Left kidney (tissue), 1 donor: ENCODE measurements at regions not wholly inside any gene's neighbourhood (a gene's known extent, or its start where the extent isn't known, plus 50 kb on each side); places are given as distances from the start of the nearest gene placed in this dataset.

Experiments used
- DNase-seq: peaks from one replicate; pipeline ENCODE4 v3.0.0-alpha.2; 2013

GRCh38 chr4:166274136-166274761 is 401.2 kb downstream of the TLL1 start:
- DNase-seq = no peak

- no peak for DNase-seq
These were observed 401.7 kb downstream of the TLL1 start for GRCh38 chr4:166274775-166275174.

GRCh38 chr4:166277401-166277800 is 404.4 kb downstream of the TLL1 start:
- DNase-seq = no peak

DNA sequence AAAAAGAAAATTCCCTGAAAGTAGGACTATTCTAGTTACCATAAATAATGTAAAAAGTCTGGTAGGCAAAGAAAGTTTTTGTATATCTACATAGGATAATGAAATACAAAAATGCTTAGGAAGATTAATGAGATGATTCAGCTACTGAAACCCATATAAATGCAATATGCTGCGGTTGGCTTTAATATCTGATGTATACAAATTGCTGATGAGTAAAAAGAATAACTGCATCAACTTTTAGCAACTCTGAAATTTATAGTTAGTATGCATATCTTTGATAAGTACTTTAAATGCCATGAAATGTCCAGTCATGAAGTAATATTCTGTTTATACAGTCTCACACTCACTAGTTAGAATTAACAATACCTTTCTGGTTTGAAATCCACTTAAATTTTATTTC is 404.8 kb downstream of the TLL1 start:
- no peak for DNase-seq

GRCh38 chr4:166279261-166279660 is 406.2 kb downstream of the TLL1 start:
- no peak for DNase-seq

DNA sequence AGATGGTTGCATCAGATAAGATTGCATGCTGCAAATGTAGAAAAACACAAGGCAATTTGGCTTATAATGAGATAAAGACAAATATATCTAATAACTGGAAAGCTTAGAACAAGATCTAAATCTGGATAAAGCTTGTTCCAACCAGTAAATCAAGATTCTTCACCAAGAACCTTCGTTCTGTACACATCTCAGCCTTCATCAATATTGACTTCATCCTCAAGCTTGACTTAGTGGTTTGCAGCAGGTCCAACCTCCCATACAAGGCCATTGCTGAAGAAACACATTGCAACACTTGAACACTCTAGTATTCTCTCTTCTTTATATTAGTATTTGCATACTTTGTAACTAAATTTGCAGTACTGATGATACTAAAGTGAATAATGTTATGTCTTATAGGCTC is 407.6 kb downstream of the TLL1 start:
- no peak for DNase-seq

DNA sequence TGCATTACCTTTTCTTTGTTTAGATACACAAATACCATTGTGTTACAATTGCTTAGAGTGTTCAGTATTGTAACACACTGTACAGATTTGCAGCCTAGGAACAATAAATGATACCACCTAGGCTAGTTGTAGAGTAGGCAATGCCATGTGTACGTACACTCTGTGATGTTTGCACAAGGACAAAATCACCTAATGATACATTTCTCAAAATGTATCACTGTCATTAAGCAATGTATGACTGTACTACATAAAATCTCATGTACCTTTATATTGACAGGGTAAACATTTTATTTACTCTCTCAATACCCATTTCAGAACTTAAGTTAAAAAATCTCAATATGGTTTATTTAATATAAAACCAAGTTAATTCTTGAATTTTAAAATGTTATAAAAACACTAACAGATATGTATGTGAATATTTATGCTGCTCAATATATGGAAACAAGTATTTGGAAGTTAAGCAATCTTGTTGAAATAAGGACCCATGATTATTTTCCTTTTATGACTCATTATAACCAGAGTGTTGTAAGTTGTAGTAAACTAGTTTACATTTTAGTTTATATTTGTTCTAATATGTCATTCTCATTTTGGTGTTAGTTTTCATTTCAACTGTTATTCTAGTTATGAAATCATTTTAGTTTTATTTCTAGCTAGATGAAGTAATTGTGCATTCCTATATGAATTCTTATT is 409.2 kb downstream of the TLL1 start:
- DNase-seq = no peak

DNA sequence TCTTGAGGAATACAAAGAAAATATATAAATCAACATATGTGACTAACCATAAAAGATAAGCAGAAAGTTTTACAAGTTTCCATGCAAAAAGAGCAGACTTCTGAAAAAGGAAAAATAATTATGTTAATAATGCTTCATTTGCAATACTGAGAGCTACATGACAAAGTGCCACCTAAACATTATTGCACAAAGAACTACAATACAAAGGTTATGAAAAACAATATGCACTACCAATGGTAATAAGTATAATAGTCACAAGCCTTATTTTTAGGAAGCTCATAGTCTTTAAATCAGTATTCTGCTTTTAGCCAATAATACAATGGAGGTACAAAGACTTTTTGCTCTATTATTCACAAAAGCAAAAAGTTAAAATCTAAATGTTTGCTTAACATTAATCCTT is 411.2 kb downstream of the TLL1 start:
- no peak for DNase-seq

DNA sequence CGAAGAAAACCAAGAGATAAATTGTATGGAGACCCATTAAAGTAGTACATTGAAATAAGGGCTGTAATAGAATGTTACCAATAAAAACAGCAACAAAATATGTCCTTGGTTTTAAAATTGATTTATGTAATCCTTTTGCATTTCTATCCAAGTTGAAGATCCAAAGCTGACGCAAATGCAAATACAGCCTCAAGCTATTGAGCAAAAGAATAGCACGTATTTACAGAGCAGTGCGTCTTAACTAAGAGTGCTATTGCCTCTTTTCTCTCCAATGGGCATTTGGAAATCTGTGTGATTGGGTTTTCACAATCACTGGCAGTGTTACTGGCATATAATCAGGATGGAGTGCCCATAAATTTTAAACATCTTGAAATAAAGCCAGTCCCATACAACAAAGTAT is 417.4 kb downstream of the TLL1 start:
- no peak for DNase-seq

DNA sequence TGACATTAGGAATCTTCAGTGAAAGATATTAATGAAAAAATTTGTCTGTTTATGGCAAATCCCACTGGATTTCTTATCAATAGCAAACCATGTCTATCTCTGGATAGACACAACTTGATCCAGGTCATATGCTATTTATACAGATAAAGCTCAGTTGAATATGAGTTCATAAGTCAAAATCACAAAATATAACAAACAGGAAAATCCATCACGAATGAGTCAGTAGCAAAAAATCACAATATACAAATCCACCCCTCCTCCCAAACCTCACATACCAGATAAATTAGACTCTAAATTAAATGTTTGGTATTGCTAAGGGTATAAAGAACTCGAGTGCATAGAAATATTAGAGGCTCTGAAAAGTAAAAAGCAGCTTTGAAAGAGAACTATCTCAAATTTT is 420.5 kb downstream of the TLL1 start:
- DNase-seq = no peak

GRCh38 chr4:166301266-166301665 is 428.2 kb downstream of the TLL1 start:
- DNase-seq = no peak

- DNase-seq = no peak
These were observed 435.6 kb downstream of the TLL1 start for GRCh38 chr4:166308647-166309046.

DNA sequence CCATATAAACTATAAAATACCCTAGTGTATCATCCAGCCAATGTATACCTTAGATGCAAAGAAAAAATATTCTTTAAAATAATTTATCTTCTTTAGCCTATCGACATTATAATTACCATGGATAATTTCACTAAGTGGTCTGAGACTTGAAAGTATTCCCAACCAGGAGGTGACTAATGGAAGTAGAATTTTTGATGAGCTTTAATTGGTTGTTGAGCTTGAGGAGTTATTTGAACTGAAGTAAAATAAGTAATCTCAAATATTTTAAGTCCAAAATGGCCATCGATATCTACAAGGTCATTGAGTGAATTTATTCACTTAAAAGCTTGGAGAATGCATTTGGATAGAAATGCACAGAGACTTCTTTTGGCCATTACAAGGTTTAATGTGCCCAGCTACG is 436.2 kb downstream of the TLL1 start:
- DNase-seq = no peak

GRCh38 chr4:166311169-166311568 is 438.1 kb downstream of the TLL1 start:
- DNase-seq = no peak

GRCh38 chr4:166312166-166312565 is 439.1 kb downstream of the TLL1 start:
- DNase-seq = no peak

- no peak for DNase-seq
These were observed 441.9 kb downstream of the TLL1 start for GRCh38 chr4:166314902-166315301.

- no peak for DNase-seq
These were observed 442.9 kb downstream of the TLL1 start for GRCh38 chr4:166315721-166316467.

- DNase-seq = no peak
These were observed 445.9 kb downstream of the TLL1 start for GRCh38 chr4:166318810-166319525.

- DNase-seq = no peak
These were observed 450.2 kb downstream of the TLL1 start for GRCh38 chr4:166323250-166323649.

DNA sequence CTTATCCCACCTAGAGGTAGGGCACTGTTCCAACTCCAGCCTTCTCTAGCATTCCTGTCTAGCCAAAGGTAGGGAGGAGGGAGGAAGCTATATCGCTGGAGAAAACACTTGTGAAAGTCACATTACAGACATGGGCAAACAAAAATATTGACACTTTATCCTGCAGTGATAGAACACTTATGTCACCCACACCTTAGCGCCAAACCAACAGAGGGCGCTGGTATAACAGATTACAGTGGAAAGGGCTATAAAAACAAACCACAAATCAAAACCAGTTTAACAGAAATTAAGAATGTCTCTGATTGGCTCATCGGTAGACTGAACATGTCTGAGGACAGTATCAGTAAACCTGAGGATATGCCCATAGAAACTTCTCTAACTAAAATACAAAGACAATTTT is 451.3 kb downstream of the TLL1 start:
- DNase-seq = no peak

- no peak for DNase-seq
These were observed 462.4 kb downstream of the TLL1 start for GRCh38 chr4:166335256-166335938.

DNA sequence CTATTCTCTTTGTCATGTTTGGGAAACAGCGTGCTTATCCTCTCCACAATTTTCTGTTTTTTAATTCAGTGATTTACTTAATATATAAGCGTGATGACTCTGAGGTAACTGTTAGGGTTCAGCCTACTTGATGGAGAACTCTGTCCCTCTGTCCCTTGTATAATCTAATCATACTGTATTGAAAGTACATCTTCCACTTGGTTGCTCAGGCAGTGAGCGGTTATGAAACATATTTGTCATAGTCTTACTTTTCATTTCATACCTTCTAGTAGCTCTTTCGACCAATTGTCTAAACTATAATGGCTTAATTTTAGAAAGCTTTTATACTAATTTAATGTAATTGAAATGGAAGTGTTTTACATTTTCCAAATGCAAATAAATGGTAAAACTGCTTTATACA is 469.0 kb downstream of the TLL1 start:
- no peak for DNase-seq
